HCT116 (cell line): ENCODE measurements at regions not wholly inside any gene's neighbourhood (a gene's known extent, or its start where the extent isn't known, plus 50 kb on each side); places are given as distances from the start of the nearest gene placed in this dataset.

Source experiments
- ELF1 ChIP-seq: IDR thresholded peaks from 2 replicates; pipeline ENCODE4 v1.6.1; 2012; ENCODE audit warnings: low read depth, borderline replicate concordance
- YY1 ChIP-seq: IDR thresholded peaks from 2 replicates; pipeline ENCODE4 v1.6.1; 2011; ENCODE audit warnings: low read length, low read depth, moderate library complexity, mild to moderate bottlenecking; ENCODE audit not compliant: insufficient replicate concordance; ENCODE audit errors: extremely low read depth
- TF ChIP-seq, protein P1 (sequence below), 3 experiments: fragments of 200-600 bp in 1 of 3; sonication (generic) in 1 of 3; IDR thresholded peaks in 2 of 3; conservative IDR thresholded peaks in 1 of 3; 2 replicates each; pipeline ENCODE4 v1.5.1; 2012 to 2017; ENCODE audit warnings: low read depth in 2 of 3, low read length in 2 of 3, antibody characterized with exemption in 1 of 3, borderline replicate concordance in 1 of 3, control low read depth in 1 of 3, mild to moderate bottlenecking in 1 of 3, mixed read lengths in 1 of 3, mixed run types in 1 of 3, moderate library complexity in 1 of 3; ENCODE audit not compliant: insufficient read depth in 1 of 3

DNA sequence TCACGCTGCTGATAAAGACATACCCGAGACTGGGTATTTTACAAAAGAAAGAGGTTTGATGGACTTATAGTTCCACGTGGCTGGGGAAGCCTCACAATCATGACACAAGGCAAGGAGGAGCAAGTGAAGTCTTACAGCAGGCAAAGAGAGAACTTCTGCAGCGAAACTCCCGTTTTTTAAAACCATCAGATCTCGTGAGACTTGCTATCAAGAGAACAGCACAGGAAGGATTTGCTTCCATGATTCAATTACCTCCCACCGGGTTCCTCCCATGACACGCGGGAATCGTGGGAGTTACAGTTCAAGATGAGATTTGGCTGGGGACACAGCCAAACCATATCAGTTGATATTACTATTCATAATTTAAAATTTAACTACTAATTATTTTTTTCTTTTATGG, 157.3 kb upstream of the ATXN1 start:
- TF ChIP-seq, protein P1, sequence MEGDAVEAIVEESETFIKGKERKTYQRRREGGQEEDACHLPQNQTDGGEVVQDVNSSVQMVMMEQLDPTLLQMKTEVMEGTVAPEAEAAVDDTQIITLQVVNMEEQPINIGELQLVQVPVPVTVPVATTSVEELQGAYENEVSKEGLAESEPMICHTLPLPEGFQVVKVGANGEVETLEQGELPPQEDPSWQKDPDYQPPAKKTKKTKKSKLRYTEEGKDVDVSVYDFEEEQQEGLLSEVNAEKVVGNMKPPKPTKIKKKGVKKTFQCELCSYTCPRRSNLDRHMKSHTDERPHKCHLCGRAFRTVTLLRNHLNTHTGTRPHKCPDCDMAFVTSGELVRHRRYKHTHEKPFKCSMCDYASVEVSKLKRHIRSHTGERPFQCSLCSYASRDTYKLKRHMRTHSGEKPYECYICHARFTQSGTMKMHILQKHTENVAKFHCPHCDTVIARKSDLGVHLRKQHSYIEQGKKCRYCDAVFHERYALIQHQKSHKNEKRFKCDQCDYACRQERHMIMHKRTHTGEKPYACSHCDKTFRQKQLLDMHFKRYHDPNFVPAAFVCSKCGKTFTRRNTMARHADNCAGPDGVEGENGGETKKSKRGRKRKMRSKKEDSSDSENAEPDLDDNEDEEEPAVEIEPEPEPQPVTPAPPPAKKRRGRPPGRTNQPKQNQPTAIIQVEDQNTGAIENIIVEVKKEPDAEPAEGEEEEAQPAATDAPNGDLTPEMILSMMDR (IDR thresholded peaks at IDR 0.05 in 2 of 3, conservative IDR thresholded peaks at IDR 0.05 in 1 of 3; ENCODE audit: borderline replicate concordance in 1 of 3, insufficient read depth in 1 of 3, low read depth in 2 of 3, low read length in 2 of 3) = no peak
- TF ChIP-seq YY1 (no peak), ELF1 (no peak)
